Right lobe of liver (tissue), 6 donors: ENCODE measurements at regions not wholly inside any gene's neighbourhood (a gene's known extent, or its start where the extent isn't known, plus 50 kb on each side); places are given as distances from the start of the nearest gene placed in this dataset.
A peak's percentile ranks its signal among the peaks of the same experiment; 100 is the strongest.

Experiments
- ATAC-seq, 4 donors: fragments of 200-7000 bp; cut with Tn5 transposase; one replicate each; pipeline ENCODE4 v1.9.1; 2020; ENCODE audit warnings: mild to moderate bottlenecking in 4 of 4, moderate library complexity in 4 of 4
- DNase-seq, 3 donors: peaks; one replicate each; pipeline ENCODE4 v3.0.0-alpha.2; 2020
- H3K27ac ChIP-seq, 3 donors: fragments of 200-600 bp; one replicate each; pipeline ENCODE4 v1.8.0; 2022
- H3K27me3 ChIP-seq, 2 donors: fragments of 200-600 bp; one replicate each; pipeline ENCODE4 v1.8.0; 2022
- H3K36me3 ChIP-seq, 4 donors: fragments of 200-600 bp; sonication (generic) in 1 of 4; one replicate each; pipeline versions ENCODE4 v1.5.1 to v1.8.0; 2017 to 2022; ENCODE audit warnings: control low read depth in 1 of 4
- H3K4me1 ChIP-seq, 4 donors: fragments of 200-600 bp; sonication (generic) in 1 of 4; one replicate each; pipeline versions ENCODE4 v1.5.1 to v1.8.0; 2017 to 2022; ENCODE audit warnings: control low read depth in 1 of 4
- H3K4me3 ChIP-seq, 3 donors: fragments of 200-600 bp; one replicate each; pipeline ENCODE4 v1.8.0; 2022
- H3K9me3 ChIP-seq, 4 donors: fragments of 200-600 bp; sonication (generic) in 1 of 4; one replicate each; pipeline versions ENCODE4 v1.5.1 to v1.8.0; 2017 to 2022; ENCODE audit warnings: control low read depth in 1 of 4
- CTCF ChIP-seq, 4 donors: fragments of 200-600 bp in 3 of 4; fragments of 450-650 bp in 1 of 4; IDR thresholded peaks; one replicate each; pipeline versions ENCODE4 v1.5.1 to v1.8.0; 2016 to 2022; ENCODE audit warnings: antibody characterized with exemption in 4 of 4, mild to moderate bottlenecking in 2 of 4
- POLR2A ChIP-seq: fragments of 450-650 bp; IDR thresholded peaks from one replicate; pipeline ENCODE4 v1.6.1; 2017; ENCODE audit warnings: antibody characterized with exemption, mild to moderate bottlenecking
- WGBS: methylation state at CpG from one replicate; pipeline ENCODE4 v1.1.6; 2018; ENCODE audit warnings: low coverage, low lambda C conversion rate; ENCODE audit not compliant: insufficient coverage; ENCODE audit errors: missing lambda C conversion rate; 5-methylcytosine and 5-hydroxymethylcytosine counted together
- intact Hi-C, 2 donors: fragments of 100-400 bp; cut with DNase I; formaldehyde crosslinking; loops; one replicate each; pipeline versions ENCODE4 v1.11.2 to v1.14.1; 2022
- donor health status: DM: no; HTN: yes; CAD: no.
- donor health status: DM: no; HTN: no; CAD: no.
- donor health status: DM: no; HTN: no; CAD: no.
- donor health status: DM: no; HTN: yes; CAD: no.
- donor health status: DM: no; HTN: yes; CAD: no.

GRCh38 chr3:26108846-26109489 lies 319.1 kb downstream of the OXSM start:
- WGBS = 49% methylated on average over 2 of the region's 2 CpGs
- H3K9me3 ChIP-seq = no peaks in the 10 kb centered on the region
- no peaks in the 10 kb centered on the region for H3K4me1 ChIP-seq
- TF ChIP-seq CTCF (IDR thresholded peaks at IDR 0.05) (no peak), POLR2A (no peak)
- intact Hi-C loops = no loop called here
- H3K4me3 ChIP-seq = no peak overlapping the region
- no peaks in the 10 kb centered on the region for H3K36me3 ChIP-seq
- no peak overlapping the region for H3K27ac ChIP-seq
- ATAC-seq (no peak), DNase-seq (no peak)
- no peaks in the 10 kb centered on the region for H3K27me3 ChIP-seq

GRCh38 chr3:26114851-26115250 lies 325.0 kb downstream of the OXSM start:
- TF ChIP-seq POLR2A = no peak
- no peak for TF ChIP-seq CTCF (IDR thresholded peaks at IDR 0.05)
- 21% methylated on average over 1 of the region's 1 CpG for WGBS

GRCh38 chr3:26118165-26118564 lies 328.3 kb downstream of the OXSM start:
- intact Hi-C loops = no loop called here
- Histone ChIP-seq H3K36me3 (no peaks in the 10 kb centered on the region), H3K27ac (no peak overlapping the region), H3K4me1 (no peaks in the 10 kb centered on the region), H3K9me3 (no peaks in the 10 kb centered on the region), H3K4me3 (no peak overlapping the region), H3K27me3 (no peaks in the 10 kb centered on the region)
- TF ChIP-seq POLR2A (no peak), CTCF (IDR thresholded peaks at IDR 0.05) (peak in 1 of 4 donors; percentile 6)
- ATAC-seq (no peak), DNase-seq (no peak)
- WGBS = 48% methylated on average over 2 of the region's 2 CpGs

More at GRCh38 chr3:26114851-26115250, 325.0 kb downstream of the OXSM start:
- H3K4me3 ChIP-seq = no peak overlapping the region
- ATAC-seq = no peak
- H3K27me3 ChIP-seq = no peaks in the 10 kb centered on the region
- no peak for DNase-seq
- no peaks in the 10 kb centered on the region for H3K4me1 ChIP-seq
- H3K36me3 ChIP-seq = no peaks in the 10 kb centered on the region
- no peak overlapping the region for H3K27ac ChIP-seq
- intact Hi-C loops = no loop called here
- no peaks in the 10 kb centered on the region for H3K9me3 ChIP-seq

- Histone ChIP-seq H3K27ac (no peak overlapping the region), H3K36me3 (no peaks in the 10 kb centered on the region), H3K4me1 (no peaks in the 10 kb centered on the region), H3K9me3 (no peaks in the 10 kb centered on the region), H3K4me3 (no peak overlapping the region), H3K27me3 (no peaks in the 10 kb centered on the region)
- ATAC-seq = no peak
- intact Hi-C loops = no loop called here
- DNase-seq = no peak
- TF ChIP-seq CTCF (IDR thresholded peaks at IDR 0.05) (no peak), POLR2A (no peak)
Observed at GRCh38 chr3:26132942-26133341, 343.1 kb downstream of the OXSM start.

GRCh38 chr3:26141296-26141695 lies 351.4 kb downstream of the OXSM start:
- WGBS = 62% methylated on average over 1 of the region's 1 CpG
- Histone ChIP-seq H3K36me3 (no peaks in the 10 kb centered on the region), H3K27ac (no peak overlapping the region), H3K4me3 (no peak overlapping the region), H3K9me3 (no peaks in the 10 kb centered on the region), H3K27me3 (no peaks in the 10 kb centered on the region), H3K4me1 (no peaks in the 10 kb centered on the region)
- intact Hi-C loops = no loop called here
- TF ChIP-seq CTCF (IDR thresholded peaks at IDR 0.05) (no peak), POLR2A (no peak)
- ATAC-seq (no peak), DNase-seq (no peak)
